ENCODE measurements at regions not wholly inside any gene's neighbourhood (a gene's known extent, or its start where the extent isn't known, plus 50 kb on each side); places are given as distances from the start of the nearest gene placed in this dataset.
"Not testable (repeated sequence)": the region's sequence is repeated elsewhere in the genome, so short reads cannot be mapped to it uniquely, and the experiment has no call there.

GRCh38 chr12:19572920-19573558, 133.7 kb downstream of the AEBP2 start:
- peak; percentile 61 for DNase-seq

DNA sequence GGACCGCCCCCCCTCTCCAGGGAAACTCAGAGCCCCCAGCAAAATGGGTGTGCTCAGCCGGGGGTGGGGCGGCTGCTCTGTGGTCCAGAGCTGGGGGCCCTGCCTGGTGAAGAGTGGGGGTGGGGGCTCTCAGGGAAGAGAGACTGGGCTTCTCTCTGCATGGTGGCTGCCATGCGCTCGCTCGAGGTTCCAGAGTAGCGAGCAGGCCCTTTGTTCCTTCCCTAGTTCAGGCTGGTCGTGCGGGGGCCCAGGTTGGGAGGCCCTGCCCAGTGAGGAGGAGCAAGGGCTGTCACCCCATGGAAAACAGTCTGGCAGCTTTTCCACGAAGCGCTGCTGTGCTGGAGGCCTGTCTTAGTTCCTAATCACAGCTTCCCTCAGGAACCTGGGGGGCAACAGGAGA, 134.6 kb downstream of the AEBP2 start:
- DNase-seq: no peak

- peak; percentile 4 for DNase-seq
Measured at GRCh38 chr12:19574601-19575000, 135.3 kb downstream of the AEBP2 start.

GRCh38 chr12:19575337-19576243, 136.3 kb downstream of the AEBP2 start:
- DNase-seq: peak; percentile 66

DNA sequence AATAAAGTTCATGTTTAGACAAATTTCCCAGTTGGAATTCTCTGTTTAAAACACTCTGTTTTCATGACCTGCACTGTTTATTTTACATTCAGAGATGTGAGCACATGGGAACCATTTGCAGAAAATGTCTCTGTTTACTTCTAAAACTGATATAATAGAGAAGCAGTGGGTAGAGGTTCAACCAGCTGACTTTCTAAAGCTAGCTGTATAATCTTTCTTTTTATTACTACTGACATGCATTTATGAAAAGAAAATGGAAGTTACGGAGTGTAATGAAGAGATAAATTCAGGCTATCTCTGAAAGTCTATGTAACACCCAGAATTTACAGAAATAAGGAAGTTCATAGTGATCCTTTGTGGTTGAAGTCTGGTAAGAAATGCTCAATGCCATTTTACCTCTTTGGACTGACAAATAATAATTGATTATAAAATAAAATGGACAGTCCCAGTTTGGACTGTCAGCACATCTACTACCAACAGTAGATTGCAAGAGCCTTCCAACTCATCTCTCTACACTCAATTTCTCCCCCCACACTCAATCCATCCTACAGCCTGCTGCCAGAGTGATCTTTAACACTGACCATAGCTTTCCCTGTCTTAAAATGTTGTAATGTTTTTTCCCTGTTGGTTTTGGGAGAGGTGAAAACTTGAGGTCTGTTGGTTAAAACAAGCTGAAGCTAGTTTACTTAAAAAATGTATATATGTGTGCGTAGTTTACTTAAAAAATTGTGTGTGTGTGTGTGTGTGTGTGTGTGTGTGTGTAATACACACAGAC, 137.4 kb downstream of the AEBP2 start:
- DNase-seq: no peak

GRCh38 chr12:19577281-19577530, 137.9 kb downstream of the AEBP2 start:
- no peak for DNase-seq

DNA sequence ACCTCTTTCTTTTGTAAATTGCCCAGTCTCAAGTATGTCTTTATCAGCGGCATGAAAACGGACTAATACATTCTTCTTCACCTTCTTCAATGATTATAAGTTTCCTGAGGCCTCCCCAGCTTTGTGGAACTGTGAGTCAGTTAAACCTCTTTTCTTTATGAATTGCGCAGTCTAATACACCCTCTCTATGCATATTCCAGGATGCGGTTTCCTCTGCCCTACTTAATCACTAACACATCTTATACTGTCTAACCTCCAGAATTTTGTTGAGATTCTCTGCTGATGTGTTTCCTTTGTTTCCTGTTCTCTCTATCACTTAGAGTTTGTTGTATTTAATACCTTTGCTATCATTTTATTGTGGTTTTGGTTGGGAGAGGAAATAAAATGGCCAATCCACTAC, 145.4 kb downstream of the AEBP2 start:
- no peak for DNase-seq

- no peak for DNase-seq
Measured at GRCh38 chr12:19588951-19589350, 149.7 kb downstream of the AEBP2 start.

DNA sequence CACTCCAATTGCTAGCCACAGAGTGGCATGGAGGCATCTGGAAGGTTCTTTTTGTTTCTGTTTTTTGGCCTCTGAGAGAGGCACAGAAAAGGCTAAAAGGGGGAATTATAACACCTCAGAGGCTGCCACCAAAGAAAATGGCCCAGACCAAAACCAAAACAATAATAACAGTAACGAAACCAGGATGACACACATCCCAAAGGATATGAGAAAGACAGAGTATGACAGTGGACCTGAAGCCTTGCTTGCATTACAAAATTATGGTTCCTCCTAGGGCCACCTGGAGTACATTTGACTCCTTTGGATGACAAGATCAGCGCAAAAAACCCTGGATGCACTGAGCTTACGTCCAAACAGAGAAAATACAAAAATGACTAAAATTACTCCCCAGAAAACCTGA, 152.7 kb downstream of the AEBP2 start:
- no peak for DNase-seq

- no peak for DNase-seq
Measured at GRCh38 chr12:19596434-19597166, 157.3 kb downstream of the AEBP2 start.

GRCh38 chr12:19597167-19598026, 158.1 kb downstream of the AEBP2 start:
- DNase-seq: no peak

DNA sequence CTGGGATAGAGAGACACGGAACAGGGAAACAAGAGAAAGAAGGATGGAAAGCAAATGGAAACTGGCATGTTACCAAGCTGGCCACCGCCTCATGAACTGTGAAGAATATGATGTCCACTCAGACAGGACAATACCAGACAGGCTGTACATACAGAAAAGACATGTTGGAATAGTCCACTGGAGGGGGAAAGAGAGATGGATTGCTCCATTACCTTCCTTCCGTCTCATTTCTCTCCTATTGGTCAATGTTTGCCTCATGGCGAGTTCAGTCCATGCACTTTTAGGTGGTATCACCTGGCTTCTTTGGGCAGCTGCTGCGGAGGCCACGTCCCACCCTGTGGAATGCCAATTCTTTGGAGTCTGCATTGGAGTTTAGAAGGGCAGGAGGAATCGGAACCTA, 166.4 kb downstream of the AEBP2 start:
- DNase-seq: no peak

DNA sequence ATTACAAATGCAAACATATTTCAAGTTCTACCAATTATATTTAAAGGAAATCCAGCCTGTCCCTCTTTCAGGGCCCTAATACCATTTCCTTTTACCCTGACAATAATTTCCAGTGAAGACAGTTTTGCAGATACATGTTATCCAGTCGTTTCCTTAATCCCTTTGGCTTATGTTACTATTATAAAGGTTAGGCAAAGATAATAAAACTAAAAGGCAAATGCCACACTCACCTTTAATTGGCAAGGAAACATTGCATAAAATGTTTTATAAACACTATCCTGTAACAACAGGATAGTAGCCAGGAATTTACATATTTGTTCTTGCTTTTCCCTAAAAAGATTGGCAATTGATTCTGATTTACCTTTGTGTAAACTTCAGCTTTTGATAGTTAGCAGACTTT, 168.7 kb downstream of the AEBP2 start:
- no peak for DNase-seq

- no peak for DNase-seq
Measured at GRCh38 chr12:19613051-19613535, 173.8 kb downstream of the AEBP2 start.

- DNase-seq: no peak
Measured at GRCh38 chr12:19614601-19615383, 175.5 kb downstream of the AEBP2 start.

GRCh38 chr12:19615384-19615725, 176.1 kb downstream of the AEBP2 start:
- DNase-seq: no peak

GRCh38 chr12:19616781-19617180, 177.5 kb downstream of the AEBP2 start:
- DNase-seq: no peak

DNA sequence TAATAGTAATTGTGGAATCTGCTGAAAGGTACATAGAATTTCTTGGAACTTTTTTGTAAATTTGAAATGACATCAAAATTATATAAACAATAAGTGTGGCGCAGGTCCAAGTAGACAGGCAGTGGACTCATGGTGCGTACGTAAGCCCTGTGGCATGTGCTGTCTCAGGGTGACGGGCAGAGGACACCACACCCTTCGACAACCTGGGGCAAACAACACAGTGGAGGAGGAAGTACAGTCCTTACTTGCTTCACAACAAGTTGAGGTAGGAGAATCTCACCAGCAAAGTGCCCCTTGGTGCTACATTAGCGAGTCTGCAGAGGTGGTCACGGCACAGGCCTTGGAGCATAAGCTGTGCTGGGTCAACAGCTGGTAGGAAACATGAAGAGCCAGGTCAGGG, 180.9 kb downstream of the AEBP2 start:
- no peak for DNase-seq

GRCh38 chr12:19623751-19624399, 184.6 kb downstream of the AEBP2 start:
- DNase-seq: no peak

DNA sequence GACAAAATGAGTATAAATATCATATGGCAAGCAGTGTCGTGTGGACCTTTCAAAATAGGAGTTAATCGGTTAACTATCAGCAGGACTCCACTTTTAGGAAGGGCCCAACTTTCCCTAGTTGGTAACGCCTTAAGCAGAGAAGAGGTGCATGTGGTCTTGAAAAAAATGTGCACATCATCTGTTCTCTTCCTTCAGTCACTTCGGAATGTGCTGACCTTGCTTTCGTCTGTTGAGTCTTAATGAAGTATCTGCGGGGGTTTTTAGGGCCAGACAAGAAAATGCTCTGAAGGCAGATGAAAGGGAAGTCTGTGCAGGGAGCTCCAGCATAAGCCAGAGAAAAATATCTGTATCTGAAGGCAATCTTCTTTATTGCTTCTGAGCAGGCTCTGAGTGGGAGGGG, 185.2 kb downstream of the AEBP2 start:
- no peak for DNase-seq

DNA sequence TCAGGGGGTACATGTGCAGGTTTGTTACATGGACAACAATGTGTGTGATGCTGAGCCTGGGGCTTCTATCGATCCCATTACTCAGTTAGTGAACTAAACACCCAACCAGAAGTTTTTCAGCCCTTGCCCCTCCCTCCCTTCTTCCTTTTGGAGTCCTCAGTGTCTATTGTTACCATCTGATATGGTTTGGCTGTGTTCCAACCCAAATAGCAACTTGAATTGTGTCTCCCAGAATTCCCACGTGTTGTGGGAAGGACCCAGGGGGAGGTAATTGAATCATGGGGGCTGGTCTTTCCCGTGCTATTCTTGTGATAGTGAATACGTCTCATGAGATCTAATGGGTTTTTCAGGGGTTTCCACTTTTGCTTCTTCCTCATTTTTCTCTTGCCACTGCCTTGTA, 186.3 kb downstream of the AEBP2 start:
- DNase-seq: not testable (repeated sequence)

Measured in HCEC 1CT (cell line).